Stimulated activated CD8-positive, alpha-beta memory T cell treated with anti-CD3 and anti-CD28 coated beads, Interleukin-15, amount 100 ng/mL, for 24 hours (primary cell): ENCODE measurements at regions not wholly inside any gene's neighbourhood (a gene's known extent, or its start where the extent isn't known, plus 50 kb on each side); places are given as distances from the start of the nearest gene placed in this dataset.
A peak's percentile ranks its signal among the peaks of the same experiment; 100 is the strongest.

ENCODE experiments used
- DNase-seq: peaks from one replicate; pipeline ENCODE4 v3.0.0-alpha.2; 2020; ENCODE audit warnings: low read depth

DNA sequence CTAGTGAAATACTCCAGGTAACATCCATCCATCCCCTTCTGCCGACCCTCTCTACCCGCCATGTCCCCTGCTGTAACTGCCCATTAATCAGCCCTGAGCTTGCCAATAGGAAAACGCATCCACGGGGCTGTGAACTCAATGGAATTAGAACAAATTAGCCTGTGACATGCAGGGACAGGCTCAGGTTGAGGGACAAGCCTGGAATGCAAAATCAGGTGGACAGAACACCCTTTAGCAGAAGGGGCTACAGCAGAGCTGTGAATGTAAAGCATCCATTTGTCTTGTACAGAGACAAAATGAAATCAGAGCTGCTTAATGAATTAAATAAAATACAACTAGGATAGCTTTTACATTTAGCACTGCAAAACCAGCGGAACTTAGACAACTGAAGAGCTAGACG is 187.3 kb upstream of the SASH1 start:
- DNase-seq, result no peak

- no peak for DNase-seq
Measured at GRCh38 chr6:148157841-148158240, 184.8 kb upstream of the SASH1 start.

DNA sequence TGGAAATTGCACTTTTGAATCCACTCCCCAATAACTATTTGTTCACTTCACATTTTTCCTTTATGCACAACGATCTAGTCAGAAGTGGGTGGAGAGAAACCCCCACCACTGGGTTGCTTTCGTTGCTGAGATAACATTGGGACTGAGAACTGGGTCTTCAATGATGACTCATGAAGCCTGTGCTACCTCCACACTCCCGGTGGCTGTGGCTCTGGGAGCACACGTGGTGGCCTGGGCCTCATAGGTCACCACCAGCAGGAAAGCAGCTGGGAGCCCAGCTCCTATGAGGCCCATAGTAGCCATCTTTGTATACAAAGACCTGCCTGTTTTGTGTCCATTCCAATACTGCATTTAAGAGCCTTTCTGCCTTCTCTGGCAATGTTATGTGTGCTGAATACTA is 178.0 kb upstream of the SASH1 start:
- no peak for DNase-seq

DNA sequence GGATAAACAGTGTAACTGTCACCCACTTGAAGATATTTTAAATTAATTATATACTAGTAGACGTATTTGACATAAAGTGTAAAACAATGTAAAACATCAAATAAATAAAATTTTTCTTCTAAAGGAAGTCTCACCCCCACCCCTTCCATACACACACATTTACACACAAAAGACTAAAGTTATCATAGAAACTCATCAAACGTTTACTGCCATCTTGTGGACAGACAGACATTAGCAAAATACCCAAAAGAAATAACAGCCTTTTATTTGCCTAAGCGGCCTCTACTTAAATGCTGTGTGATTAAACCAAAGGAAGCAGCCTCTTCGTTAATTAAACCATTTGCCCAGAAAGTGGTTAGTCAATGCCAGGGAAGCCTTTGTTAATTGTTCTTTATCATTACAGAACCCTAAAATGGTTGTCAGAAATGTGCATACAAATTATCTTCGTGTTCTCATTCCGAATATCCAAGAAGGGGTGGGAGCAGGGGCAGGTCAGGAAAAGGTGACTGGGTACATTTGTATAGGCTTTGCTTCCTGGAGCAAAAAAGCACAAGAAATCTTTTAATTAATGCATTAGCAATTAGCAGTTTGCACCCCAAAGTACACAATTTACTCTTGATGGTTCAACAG is 176.2 kb upstream of the SASH1 start:
- DNase-seq, result no peak

- no peak for DNase-seq
Measured at GRCh38 chr6:148169706-148170105, 172.9 kb upstream of the SASH1 start.

DNA sequence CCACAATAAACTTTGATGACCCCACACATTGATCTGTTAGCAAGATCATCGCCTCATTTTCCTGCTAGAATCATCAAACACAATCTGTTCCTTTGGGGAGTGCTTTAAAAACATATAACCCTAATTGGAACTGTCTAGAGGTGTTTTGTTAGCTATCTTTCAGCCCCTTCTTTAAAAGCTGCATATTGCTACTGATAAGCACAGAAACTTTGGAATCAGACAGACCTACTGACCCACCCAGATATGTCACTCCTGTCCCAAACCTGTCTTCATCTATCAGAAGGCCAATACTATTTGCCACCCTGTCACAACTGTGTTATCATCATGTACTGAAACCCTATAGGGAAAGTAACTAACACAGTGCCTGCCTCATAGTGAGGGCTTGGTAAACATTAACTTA is 172.4 kb upstream of the SASH1 start:
- no peak for DNase-seq

- no peak for DNase-seq
Measured at GRCh38 chr6:148173548-148173947, 169.1 kb upstream of the SASH1 start.

DNA sequence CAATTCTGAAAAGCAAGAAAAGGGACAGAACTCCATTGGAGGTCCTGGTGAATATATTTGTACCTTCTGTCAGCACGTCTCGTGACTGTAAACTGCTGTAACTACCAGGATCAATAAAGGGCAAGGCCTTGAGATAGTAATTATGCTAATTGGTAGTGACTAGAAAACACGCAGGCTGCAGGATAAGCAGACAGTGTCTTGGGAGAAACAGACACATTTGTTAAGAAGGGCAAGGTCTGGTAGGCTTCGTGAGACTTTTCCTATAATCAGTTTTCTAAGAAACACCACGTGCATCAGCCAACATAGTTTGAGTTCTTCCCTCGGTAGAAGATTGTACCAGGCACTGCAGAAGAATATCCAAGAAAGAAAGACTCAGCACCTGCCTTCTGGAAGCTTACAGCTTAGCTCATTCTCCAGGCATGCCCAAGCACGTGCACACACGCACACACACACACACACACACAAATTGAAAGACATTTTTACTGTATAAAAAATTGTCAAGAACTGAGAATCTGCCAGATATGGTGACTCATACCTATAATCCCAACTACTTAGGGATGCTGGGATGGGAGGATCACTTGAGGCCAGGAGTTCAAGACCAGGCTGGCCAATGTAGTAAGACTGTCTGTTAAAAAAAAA is 167.0 kb upstream of the SASH1 start:
- DNase-seq, result no peak

DNA sequence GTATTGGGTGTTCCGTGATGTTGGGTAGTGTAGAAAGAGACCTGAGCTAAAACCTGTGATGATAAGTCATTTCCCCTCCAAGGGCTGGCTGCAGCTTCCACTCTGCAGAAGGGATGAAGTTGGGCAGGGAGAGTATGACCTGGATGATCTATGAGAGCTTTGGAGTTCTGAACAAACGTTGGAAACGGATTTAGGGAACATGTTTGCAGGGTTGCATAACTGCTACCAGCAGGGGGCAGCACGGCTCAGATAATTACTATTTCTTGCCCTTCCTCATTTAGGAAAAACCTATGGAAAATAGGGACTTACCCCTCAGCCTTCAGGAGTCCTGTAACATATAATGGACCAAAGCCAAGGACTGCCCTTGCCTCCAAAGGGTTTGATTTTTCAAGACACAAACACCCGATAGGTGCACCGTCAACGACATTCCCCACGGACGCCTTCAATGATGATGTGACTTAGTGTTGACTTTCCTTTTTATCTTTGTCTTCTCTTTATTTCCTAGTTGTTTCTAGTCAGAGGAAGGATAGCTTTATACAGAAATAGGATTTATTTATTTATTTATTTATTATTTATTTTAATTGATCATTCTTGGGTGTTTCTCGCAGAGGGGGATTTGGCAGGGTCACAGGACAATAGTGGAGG is 164.9 kb upstream of the SASH1 start:
- peak; percentile 9 for DNase-seq

DNA sequence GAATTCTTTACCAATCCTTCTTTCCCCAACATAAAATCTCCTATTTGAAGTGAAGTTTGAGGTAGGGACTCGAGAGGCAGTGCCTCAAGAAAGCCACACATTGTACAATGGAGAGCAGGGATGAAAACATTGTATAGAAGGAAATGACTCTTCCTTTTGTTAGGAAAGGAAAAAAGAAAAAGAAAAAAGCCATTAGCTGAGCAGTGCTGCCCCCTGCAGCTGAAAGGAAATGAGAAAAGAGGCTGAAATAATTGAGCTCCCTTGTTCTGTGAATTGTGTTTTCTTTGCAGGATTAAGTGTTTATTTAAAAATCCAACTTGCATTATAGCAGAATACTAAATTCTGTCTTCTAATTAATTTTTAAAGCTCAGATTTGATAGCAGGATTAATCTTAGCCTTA is 162.9 kb upstream of the SASH1 start:
- no peak for DNase-seq

DNA sequence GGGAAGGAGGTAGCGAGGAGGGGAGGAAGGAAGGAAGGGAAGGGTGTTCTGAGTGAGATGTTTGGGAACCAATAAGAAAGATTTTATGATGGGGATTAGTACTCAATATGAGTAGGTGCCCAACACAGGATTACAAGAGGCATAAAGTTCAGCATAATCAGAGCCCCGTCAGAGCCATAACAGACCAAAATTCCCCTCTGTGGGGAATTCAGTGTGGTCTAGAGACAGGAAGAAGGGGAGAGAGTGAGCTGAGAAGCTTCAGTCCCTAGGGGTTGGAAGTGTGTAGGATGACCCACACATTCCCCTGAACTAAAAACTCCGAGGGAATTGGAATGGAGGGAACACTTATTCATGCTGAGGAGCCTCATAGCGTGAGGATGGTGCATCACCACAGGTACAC is 160.3 kb upstream of the SASH1 start:
- DNase-seq, result no peak

DNA sequence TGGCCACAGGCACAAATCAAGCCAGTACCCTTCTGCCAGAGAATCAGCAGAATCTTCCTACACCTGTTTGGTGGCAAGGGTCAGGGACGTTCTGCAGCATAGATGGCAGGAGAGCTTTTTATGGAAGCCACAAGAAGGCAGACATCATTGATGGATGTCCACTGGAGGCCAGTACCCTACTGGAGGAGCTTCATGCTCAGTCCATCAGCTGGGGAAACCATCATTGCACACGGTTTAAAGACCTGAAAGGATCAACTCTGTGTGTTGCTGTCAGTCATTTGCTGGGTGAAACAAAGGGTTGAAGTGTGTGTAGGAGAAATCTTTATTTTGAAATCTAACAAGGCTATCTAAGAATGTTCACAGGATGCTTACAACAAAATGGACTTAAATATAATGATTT is 158.9 kb upstream of the SASH1 start:
- DNase-seq, result no peak

DNA sequence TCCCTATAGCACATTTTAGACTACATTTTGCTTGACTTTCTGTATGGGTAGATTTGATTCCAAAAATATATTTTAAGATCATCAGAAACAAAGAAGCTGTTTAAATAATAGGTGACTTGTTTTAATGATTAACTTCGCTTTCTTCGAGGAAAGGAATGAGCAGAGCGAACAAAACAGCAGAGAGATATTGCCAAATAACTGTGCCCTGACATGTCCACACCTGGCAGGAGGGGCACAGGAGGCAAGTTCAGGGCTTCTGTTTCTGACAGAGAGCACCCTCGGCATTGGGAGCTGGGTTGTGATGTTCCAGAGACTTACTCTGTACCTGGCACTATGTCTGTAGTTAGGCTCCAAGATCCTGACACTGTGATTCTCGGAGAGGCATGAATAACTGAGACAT is 155.7 kb upstream of the SASH1 start:
- no peak for DNase-seq

GRCh38 chr6:148192310-148192709 is 150.3 kb upstream of the SASH1 start:
- no peak for DNase-seq

- no peak for DNase-seq
Measured at GRCh38 chr6:148193063-148193680, 149.5 kb upstream of the SASH1 start.

DNA sequence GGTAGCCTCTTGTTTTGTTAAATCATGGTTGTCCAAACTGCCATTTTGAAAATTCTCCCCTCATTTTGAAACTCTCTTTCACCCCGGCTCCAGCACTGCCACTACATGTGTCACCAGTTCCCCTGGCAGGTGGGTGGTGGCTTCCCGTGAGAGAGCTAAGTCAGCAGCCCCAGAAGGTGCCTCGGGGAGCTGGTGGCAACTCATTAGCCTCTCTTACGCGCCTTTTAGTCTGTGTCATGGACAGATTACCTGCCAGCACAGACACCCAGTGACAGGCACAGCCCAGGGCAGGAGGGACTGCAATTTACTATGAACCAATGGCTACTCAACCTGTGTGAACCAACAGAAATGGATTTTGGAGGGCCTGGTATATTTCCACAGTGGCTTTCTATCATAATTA is 147.1 kb upstream of the SASH1 start:
- DNase-seq, result no peak

- DNase-seq, result no peak
Measured at GRCh38 chr6:148199584-148199983, 143.1 kb upstream of the SASH1 start.

GRCh38 chr6:148200293-148200692 is 142.3 kb upstream of the SASH1 start:
- no peak for DNase-seq

DNA sequence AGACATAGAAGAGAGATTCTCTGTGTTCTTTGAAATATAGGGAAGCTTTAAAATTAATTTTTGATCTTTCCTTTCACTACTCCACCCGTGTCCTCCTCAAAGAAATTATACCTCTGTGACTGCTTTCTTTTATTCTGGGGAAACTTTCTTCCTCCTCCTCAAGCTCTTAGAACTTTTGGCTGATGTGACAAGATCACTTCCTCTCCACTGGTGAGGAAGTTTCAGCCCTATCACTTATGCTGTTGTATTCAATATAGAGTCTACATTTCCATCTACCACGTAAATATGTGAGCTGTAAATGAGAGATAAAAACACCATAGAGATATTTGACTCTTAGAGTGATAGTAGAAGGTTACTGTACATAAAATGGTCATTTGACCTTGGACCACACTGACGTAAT is 141.9 kb upstream of the SASH1 start:
- no peak for DNase-seq

DNA sequence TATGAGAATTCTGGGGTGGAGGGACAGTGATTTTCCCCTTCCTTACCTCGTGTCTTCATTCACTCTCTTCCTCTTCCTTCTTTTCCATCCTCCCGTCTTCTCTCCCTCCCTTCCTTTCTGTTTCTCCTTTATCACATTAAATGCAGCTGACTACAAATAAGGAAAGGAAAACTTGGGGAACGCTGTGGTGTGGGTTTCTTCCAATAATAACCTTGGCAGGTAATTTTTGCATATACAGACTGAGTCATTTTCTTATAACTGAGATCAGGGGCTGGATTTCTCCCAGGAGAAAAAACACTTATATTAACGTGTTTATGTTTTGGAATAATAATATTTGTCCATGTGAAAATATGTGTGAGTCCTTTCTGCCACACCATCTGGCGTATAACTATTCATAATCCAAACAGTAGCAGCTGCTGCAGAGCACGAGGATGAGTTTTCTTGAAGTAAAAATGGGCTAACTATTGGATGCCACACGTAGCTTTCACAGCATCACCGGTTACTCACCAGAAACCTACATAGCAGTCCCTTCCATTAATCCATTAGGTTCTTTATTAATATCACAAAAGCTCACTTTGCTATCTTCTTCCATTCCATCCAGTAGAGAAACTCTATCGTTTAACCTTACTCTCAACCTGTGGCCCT is 139.2 kb upstream of the SASH1 start:
- DNase-seq, result no peak

- DNase-seq, result peak; percentile 9
Measured at GRCh38 chr6:148203970-148204369, 138.7 kb upstream of the SASH1 start.

- no peak for DNase-seq
Measured at GRCh38 chr6:148208298-148208697, 134.3 kb upstream of the SASH1 start.

- no peak for DNase-seq
Measured at GRCh38 chr6:148211777-148212324, 130.8 kb upstream of the SASH1 start.
